H1 (cell line): ENCODE measurements at regions not wholly inside any gene's neighbourhood (a gene's known extent, or its start where the extent isn't known, plus 50 kb on each side); places are given as distances from the start of the nearest gene placed in this dataset.

Source experiments
- BACH1 ChIP-seq: IDR thresholded peaks from 2 replicates; pipeline ENCODE4 v1.6.1; 2012; ENCODE audit warnings: low read length, improper control_type of control experiment
- SIRT6 ChIP-seq: IDR thresholded peaks from one replicate; pipeline ENCODE4 v1.7.1; 2012; ENCODE audit warnings: low read length, inconsistent platforms

- TF ChIP-seq BACH1 (no peak), SIRT6 (no peak)
These were observed 152.5 kb upstream of the DCAF8L1 start for GRCh38 chrX:28133763-28134162.
